IPS DF 4.7 (cell line): ENCODE measurements at regions not wholly inside any gene's neighbourhood (a gene's known extent, or its start where the extent isn't known, plus 50 kb on each side); places are given as distances from the start of the nearest gene placed in this dataset.
"Not testable (repeated sequence)": the region's sequence is repeated elsewhere in the genome, so short reads cannot be mapped to it uniquely, and the experiment has no call there.

Experiments used
- DNase-seq: peaks from one replicate; pipeline ENCODE4 v3.0.0-alpha.2; 2013; ENCODE audit warnings: low spot score; ENCODE audit errors: extremely low read depth

DNA sequence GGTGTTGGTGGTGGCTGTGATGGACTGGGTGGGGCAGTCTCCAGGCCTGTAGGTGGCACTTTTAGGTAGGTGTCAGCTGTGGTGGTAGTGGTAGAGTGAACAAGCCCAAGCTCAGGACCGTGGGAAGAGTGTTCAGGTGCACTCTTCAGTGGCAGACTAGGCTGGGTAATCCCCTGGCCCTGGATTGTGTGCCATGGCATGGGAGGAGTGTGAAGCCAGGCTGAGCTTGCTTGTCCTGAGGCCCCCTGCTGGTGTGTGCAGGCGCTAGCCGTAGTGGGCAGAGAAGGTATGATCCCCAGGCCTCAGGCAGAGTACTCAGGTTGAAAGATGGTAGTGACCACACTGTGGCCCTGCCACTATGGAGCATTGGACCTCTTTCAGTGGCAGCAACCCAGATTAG is 850.3 kb downstream of the DSC3 start:
- DNase-seq, result no peak

- no peak for DNase-seq
Observed at GRCh38 chr18:30186245-30186644, 856.3 kb downstream of the DSC3 start.

- DNase-seq, result no peak
Observed at GRCh38 chr18:30177056-30177455, 865.5 kb downstream of the DSC3 start.

- DNase-seq, result no peak
Observed at GRCh38 chr18:30175621-30176225, 866.8 kb downstream of the DSC3 start.

DNA sequence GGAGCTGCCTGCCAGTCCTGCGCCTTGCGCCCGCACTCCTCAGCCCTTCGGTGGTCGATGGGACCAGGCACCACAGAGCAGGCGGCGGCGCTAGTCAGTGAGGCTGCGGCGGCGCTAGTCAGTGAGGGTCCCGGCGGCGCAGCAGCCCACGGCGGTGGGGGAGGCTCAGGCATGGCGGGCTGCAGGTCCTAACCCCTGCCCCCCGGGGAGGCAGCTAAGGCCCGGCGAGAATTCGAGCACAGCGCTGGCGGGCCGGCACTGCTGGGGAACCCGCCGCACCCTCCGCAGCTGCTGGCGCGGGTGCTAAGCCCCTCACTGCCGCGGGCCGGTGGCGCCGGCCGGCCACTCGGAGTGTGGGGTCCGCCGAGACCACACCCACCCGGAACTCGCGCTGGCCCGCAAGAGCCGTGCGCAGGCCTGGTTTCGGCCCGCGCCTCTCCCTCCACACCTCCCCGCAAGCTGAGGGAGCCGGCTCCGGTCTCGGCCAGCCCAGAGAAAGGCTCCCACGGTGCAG is 867.4 kb downstream of the DSC3 start:
- no peak for DNase-seq

GRCh38 chr18:30163573-30163972 is 879.0 kb downstream of the DSC3 start:
- DNase-seq, result no peak

- DNase-seq, result no peak
Observed at GRCh38 chr18:30160124-30160523, 882.4 kb downstream of the DSC3 start.

- no peak for DNase-seq
Observed at GRCh38 chr18:30150586-30151250, 891.8 kb downstream of the DSC3 start.

- no peak for DNase-seq
Observed at GRCh38 chr18:30149585-30149984, 893.0 kb downstream of the DSC3 start.

DNA sequence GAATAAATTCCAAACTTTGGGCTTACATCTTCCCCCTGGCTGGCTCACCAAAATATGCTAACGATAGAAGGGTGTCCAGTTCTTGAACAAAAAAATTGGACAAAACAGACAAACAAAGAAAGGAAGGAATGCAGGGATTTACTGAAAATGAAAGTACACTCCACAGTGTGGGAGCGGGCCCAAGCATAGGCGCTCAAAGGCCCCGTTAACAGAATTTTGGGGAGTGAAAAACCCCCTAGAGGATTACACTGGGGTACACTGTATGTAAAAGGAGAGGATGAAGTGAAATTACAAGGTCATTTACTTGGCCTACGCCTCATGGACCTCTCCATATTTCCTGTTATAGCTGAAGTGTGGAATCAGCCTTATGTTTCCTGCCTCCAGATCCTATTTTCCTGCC is 899.7 kb downstream of the DSC3 start:
- DNase-seq, result no peak

- peak; percentile 3 for DNase-seq
Observed at GRCh38 chr18:30142248-30142647, 900.3 kb downstream of the DSC3 start.

- DNase-seq, result not testable (repeated sequence)
Observed at GRCh38 chr18:30141506-30141905, 901.0 kb downstream of the DSC3 start.

- DNase-seq, result no peak
Observed at GRCh38 chr18:30139631-30140287, 902.8 kb downstream of the DSC3 start.

- no peak for DNase-seq
Observed at GRCh38 chr18:30135938-30136337, 906.6 kb downstream of the DSC3 start.

DNA sequence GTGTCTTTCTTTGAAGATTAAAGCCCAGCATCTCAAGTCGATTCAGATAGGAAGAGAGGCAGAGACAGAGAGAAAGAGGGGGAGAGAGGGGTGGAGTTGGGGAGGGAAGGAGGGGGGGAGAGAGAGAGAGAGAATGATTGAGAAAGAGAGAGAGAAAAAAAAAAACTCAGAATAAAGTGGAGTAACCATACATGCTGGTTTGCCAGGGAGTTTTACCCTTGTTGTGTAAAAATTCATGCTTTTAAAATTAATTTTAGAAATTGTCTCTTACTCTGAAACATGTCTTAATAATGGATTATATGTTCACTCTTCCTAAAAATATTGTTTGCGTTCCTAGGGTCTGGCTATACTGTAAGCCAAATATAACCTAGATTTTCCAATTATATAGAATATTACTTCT is 908.5 kb downstream of the DSC3 start:
- DNase-seq, result no peak

GRCh38 chr18:30132959-30133358 is 909.6 kb downstream of the DSC3 start:
- no peak for DNase-seq

- no peak for DNase-seq
Observed at GRCh38 chr18:30121397-30121796, 921.1 kb downstream of the DSC3 start.

GRCh38 chr18:30113454-30113853 is 929.1 kb downstream of the DSC3 start:
- DNase-seq, result no peak

- DNase-seq, result no peak
Observed at GRCh38 chr18:30106356-30106755, 936.2 kb downstream of the DSC3 start.

GRCh38 chr18:30103881-30104280 is 938.7 kb downstream of the DSC3 start:
- DNase-seq, result no peak

- no peak for DNase-seq
Observed at GRCh38 chr18:30096796-30097195, 945.7 kb downstream of the DSC3 start.

DNA sequence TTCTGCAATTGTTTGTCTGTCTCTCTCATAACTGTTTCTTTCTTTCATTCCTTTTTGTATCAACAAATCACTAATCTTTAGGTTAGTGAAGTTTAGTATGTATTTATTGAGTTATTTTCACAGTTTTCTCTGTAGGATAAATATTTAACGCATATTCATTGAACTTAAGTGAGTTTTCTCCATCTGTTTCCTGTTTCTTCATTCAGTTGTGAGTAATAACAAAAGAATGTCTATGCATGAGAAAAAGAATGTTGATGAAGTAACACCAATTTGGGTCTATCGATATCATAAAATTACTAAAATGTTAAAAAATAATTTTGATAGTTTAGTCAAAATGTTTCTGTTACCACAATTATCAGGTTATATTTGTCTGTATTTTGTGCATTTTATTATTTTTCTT is 948.0 kb downstream of the DSC3 start:
- no peak for DNase-seq

GRCh38 chr18:30093376-30093775 is 949.2 kb downstream of the DSC3 start:
- DNase-seq, result no peak
